ENCODE measurements at regions not wholly inside any gene's neighbourhood (a gene's known extent, or its start where the extent isn't known, plus 50 kb on each side); places are given as distances from the start of the nearest gene placed in this dataset.
"Not testable (repeated sequence)": the region's sequence is repeated elsewhere in the genome, so short reads cannot be mapped to it uniquely, and the experiment has no call there.

GRCh38 chr2:89944267-89944666 is 1252.8 kb downstream of the RPIA start:
- H3K9me3 ChIP-seq (ENCODE audit: control insufficient read depth in 1 of 2, insufficient read depth in 1 of 2, low read length in 2 of 2); POLR2A ChIA-PET; intact Hi-C loops (cut with DNase I, micrococcal nuclease): not testable (repeated sequence)

GRCh38 chr2:89945004-89945616 is 1253.6 kb downstream of the RPIA start:
- CTCF ChIA-PET; ATAC-seq (ENCODE audit: poor library complexity): not testable (repeated sequence)

More at GRCh38 chr2:89944267-89944666, 1252.8 kb downstream of the RPIA start:
- ATAC-seq (ENCODE audit: poor library complexity); H3K4me3 ChIP-seq (ENCODE audit: low read length); H3K4me1 ChIP-seq (ENCODE audit: insufficient read depth, low read length); H3K27me3 ChIP-seq (ENCODE audit: control insufficient read depth in 1 of 2, insufficient read depth in 2 of 2, low read length in 2 of 2); H3K27ac ChIP-seq (ENCODE audit: low read depth in 1 of 2, low read length in 2 of 2); H3K27ac Mint-ChIP-seq; H3K9me3 Mint-ChIP-seq; H3K36me3 Mint-ChIP-seq (ENCODE audit: low read depth); H3K36me3 ChIP-seq (ENCODE audit: insufficient read depth, low read length); CTCF ChIA-PET; H3K27me3 Mint-ChIP-seq; H3K4me3 Mint-ChIP-seq; DNase-seq; H3K4me1 Mint-ChIP-seq (ENCODE audit: low read depth): not testable (repeated sequence)

DNA sequence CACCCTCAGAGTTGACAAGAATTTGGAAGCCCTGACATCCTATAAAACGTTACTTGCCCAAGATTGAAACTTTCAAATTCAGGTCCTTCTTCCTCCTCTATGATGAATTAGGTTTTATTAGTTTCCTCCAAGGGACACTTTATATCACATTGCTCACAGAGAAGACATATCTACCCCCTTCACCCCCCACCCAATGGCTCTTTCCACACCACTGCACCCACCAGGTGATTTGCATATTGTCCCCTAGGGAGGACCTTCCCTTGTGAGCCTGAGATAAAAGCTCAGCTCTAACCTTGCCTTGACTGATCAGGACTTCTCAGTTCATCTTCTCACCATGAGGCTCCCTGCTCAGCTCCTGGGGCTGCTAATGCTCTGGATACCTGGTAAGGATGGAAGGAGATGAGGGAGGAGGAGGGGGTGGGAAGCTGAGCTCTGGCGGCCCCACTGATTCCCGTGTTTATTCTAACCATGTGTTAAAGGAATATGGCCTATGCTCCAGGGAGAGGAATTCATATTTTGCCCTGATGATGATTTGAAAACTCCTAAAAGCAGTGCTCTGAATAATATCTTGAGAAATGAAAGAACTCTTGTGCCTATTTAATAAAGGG is 1255.8 kb downstream of the RPIA start:
- not testable (repeated sequence) for H3K27ac Mint-ChIP-seq; ATAC-seq (ENCODE audit: poor library complexity); H3K4me1 Mint-ChIP-seq (ENCODE audit: low read depth)

More at GRCh38 chr2:89945004-89945616, 1253.6 kb downstream of the RPIA start:
- H3K27ac ChIP-seq (ENCODE audit: low read depth in 1 of 2, low read length in 2 of 2); POLR2A ChIA-PET; H3K9me3 ChIP-seq (ENCODE audit: control insufficient read depth in 1 of 2, insufficient read depth in 1 of 2, low read length in 2 of 2); H3K9me3 Mint-ChIP-seq; H3K4me1 Mint-ChIP-seq (ENCODE audit: low read depth); H3K4me1 ChIP-seq (ENCODE audit: insufficient read depth, low read length); H3K4me3 ChIP-seq (ENCODE audit: low read length); DNase-seq; intact Hi-C loops (cut with DNase I, micrococcal nuclease); H3K36me3 Mint-ChIP-seq (ENCODE audit: low read depth); H3K27me3 ChIP-seq (ENCODE audit: control insufficient read depth in 1 of 2, insufficient read depth in 2 of 2, low read length in 2 of 2); H3K27ac Mint-ChIP-seq; H3K4me3 Mint-ChIP-seq; H3K36me3 ChIP-seq (ENCODE audit: insufficient read depth, low read length); H3K27me3 Mint-ChIP-seq: not testable (repeated sequence)

DNA sequence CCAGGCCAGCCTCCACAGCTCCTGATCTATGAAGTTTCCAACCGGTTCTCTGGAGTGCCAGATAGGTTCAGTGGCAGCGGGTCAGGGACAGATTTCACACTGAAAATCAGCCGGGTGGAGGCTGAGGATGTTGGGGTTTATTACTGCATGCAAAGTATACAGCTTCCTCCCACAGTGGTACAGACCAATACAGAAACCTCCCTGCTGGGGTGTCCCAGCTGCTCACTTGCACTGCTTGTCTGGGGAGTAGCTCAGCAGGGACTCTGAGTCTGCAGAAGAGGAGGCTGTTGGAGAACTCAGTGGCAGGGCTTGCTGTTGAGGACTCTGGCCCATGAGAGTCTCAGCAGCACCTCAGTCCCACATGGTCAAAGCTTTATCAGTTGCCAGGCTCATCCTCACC is 1256.6 kb downstream of the RPIA start:
- H3K4me1 Mint-ChIP-seq (ENCODE audit: low read depth); H3K27ac Mint-ChIP-seq; H3K27me3 Mint-ChIP-seq; H3K4me1 ChIP-seq (ENCODE audit: insufficient read depth, low read length); H3K4me3 Mint-ChIP-seq; H3K36me3 Mint-ChIP-seq (ENCODE audit: low read depth); POLR2A ChIA-PET; DNase-seq; H3K9me3 Mint-ChIP-seq; H3K36me3 ChIP-seq (ENCODE audit: insufficient read depth, low read length); H3K27me3 ChIP-seq (ENCODE audit: control insufficient read depth in 1 of 2, insufficient read depth in 2 of 2, low read length in 2 of 2); H3K27ac ChIP-seq (ENCODE audit: low read depth in 1 of 2, low read length in 2 of 2); H3K4me3 ChIP-seq (ENCODE audit: low read length); ATAC-seq (ENCODE audit: poor library complexity); intact Hi-C loops (cut with DNase I, micrococcal nuclease); CTCF ChIA-PET; H3K9me3 ChIP-seq (ENCODE audit: control insufficient read depth in 1 of 2, insufficient read depth in 1 of 2, low read length in 2 of 2): not testable (repeated sequence)

More for the DNA sequence above, 1255.8 kb downstream of the RPIA start:
- CTCF ChIA-PET; H3K36me3 ChIP-seq (ENCODE audit: insufficient read depth, low read length); H3K27ac ChIP-seq (ENCODE audit: low read depth in 1 of 2, low read length in 2 of 2); POLR2A ChIA-PET; H3K9me3 Mint-ChIP-seq; H3K4me3 Mint-ChIP-seq; intact Hi-C loops (cut with DNase I, micrococcal nuclease); H3K27me3 ChIP-seq (ENCODE audit: control insufficient read depth in 1 of 2, insufficient read depth in 2 of 2, low read length in 2 of 2); H3K4me1 ChIP-seq (ENCODE audit: insufficient read depth, low read length); H3K4me3 ChIP-seq (ENCODE audit: low read length); DNase-seq; H3K9me3 ChIP-seq (ENCODE audit: control insufficient read depth in 1 of 2, insufficient read depth in 1 of 2, low read length in 2 of 2); H3K36me3 Mint-ChIP-seq (ENCODE audit: low read depth); H3K27me3 Mint-ChIP-seq: not testable (repeated sequence)

DNA sequence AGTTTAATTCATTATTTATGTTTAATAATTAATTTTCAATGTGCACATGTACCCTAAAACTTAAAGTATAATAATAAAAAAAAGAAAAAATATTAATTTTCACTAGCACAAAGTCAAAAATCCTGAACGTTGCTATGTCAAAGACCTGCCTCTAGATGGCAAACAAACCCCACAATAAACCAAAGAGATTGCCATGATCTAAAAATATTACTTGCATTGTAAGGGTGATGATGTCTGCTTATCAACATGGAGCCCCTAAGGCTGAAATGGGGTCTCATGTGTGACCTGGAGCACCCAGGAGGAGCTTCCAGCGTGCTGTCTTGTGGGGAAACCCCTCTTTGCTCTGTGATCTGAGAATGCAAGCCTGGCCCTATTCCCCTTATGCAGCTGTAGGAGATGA is 1259.3 kb downstream of the RPIA start:
- ATAC-seq (ENCODE audit: poor library complexity); DNase-seq; H3K4me1 Mint-ChIP-seq (ENCODE audit: low read depth); intact Hi-C loops (cut with DNase I, micrococcal nuclease); H3K36me3 Mint-ChIP-seq (ENCODE audit: low read depth); H3K4me1 ChIP-seq (ENCODE audit: insufficient read depth, low read length); H3K27ac ChIP-seq (ENCODE audit: low read depth in 1 of 2, low read length in 2 of 2); POLR2A ChIA-PET; H3K9me3 Mint-ChIP-seq; H3K27me3 ChIP-seq (ENCODE audit: control insufficient read depth in 1 of 2, insufficient read depth in 2 of 2, low read length in 2 of 2); H3K27ac Mint-ChIP-seq; H3K4me3 ChIP-seq (ENCODE audit: low read length); H3K9me3 ChIP-seq (ENCODE audit: control insufficient read depth in 1 of 2, insufficient read depth in 1 of 2, low read length in 2 of 2); H3K4me3 Mint-ChIP-seq; CTCF ChIA-PET; H3K27me3 Mint-ChIP-seq; H3K36me3 ChIP-seq (ENCODE audit: insufficient read depth, low read length): not testable (repeated sequence)

- H3K36me3 Mint-ChIP-seq (ENCODE audit: low read depth); H3K4me1 Mint-ChIP-seq (ENCODE audit: low read depth); H3K27ac Mint-ChIP-seq; H3K9me3 Mint-ChIP-seq; H3K27me3 Mint-ChIP-seq; intact Hi-C loops (cut with DNase I, micrococcal nuclease); H3K27ac ChIP-seq (ENCODE audit: low read depth in 1 of 2, low read length in 2 of 2); CTCF ChIA-PET; DNase-seq; H3K27me3 ChIP-seq (ENCODE audit: control insufficient read depth in 1 of 2, insufficient read depth in 2 of 2, low read length in 2 of 2); H3K4me1 ChIP-seq (ENCODE audit: insufficient read depth, low read length); H3K9me3 ChIP-seq (ENCODE audit: control insufficient read depth in 1 of 2, insufficient read depth in 1 of 2, low read length in 2 of 2); H3K4me3 ChIP-seq (ENCODE audit: low read length); H3K36me3 ChIP-seq (ENCODE audit: insufficient read depth, low read length); POLR2A ChIA-PET; H3K4me3 Mint-ChIP-seq; ATAC-seq (ENCODE audit: poor library complexity): not testable (repeated sequence)
These were observed 1265.8 kb downstream of the RPIA start for GRCh38 chr2:89957236-89957635.

DNA sequence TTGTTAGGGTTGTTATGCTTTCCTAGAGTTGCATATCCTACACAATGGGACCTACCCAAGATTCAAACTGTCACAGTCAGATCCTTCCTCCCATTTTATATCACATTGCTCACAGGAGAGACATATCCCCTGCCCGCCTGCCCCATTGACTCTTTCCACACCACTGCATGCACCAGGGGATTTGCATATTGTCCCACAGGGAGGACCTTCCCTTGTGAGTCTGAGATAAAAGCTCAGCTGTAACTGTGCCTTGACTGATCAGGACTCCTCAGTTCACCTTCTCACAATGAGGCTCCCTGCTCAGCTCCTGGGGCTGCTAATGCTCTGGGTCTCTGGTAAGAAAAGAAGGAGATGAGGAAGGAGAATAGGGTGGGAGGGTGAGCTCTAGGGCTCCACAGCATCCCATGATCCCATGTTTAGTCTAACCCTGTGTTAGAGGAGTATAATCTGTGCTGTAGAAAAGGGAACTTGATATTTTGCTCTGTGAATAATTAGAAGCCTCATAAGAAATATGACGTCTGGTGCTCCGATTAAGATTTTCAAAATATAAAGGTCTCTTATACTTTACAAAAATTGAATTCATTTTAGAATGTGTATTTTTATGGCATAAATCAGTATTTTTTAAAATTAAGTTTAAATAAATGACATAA is 1268.4 kb downstream of the RPIA start:
- H3K36me3 Mint-ChIP-seq (ENCODE audit: low read depth); H3K4me1 Mint-ChIP-seq (ENCODE audit: low read depth); intact Hi-C loops (cut with DNase I, micrococcal nuclease); H3K9me3 Mint-ChIP-seq; POLR2A ChIA-PET; H3K4me3 Mint-ChIP-seq; H3K27ac Mint-ChIP-seq; DNase-seq; H3K4me1 ChIP-seq (ENCODE audit: insufficient read depth, low read length); H3K36me3 ChIP-seq (ENCODE audit: insufficient read depth, low read length); H3K9me3 ChIP-seq (ENCODE audit: control insufficient read depth in 1 of 2, insufficient read depth in 1 of 2, low read length in 2 of 2); H3K27me3 ChIP-seq (ENCODE audit: control insufficient read depth in 1 of 2, insufficient read depth in 2 of 2, low read length in 2 of 2); CTCF ChIA-PET; ATAC-seq (ENCODE audit: poor library complexity); H3K27me3 Mint-ChIP-seq; H3K27ac ChIP-seq (ENCODE audit: low read depth in 1 of 2, low read length in 2 of 2); H3K4me3 ChIP-seq (ENCODE audit: low read length): not testable (repeated sequence)
